NCI-H1694 treated with DMSO at 0.1 percent for 48 hours (cell line): ENCODE measurements at regions not wholly inside any gene's neighbourhood (a gene's known extent, or its start where the extent isn't known, plus 50 kb on each side); places are given as distances from the start of the nearest gene placed in this dataset.

ENCODE experiments used
- DNase-seq: peaks from one replicate; lab custom pipeline; 2025; lab: John Stamatoyannopoulos, UW

DNA sequence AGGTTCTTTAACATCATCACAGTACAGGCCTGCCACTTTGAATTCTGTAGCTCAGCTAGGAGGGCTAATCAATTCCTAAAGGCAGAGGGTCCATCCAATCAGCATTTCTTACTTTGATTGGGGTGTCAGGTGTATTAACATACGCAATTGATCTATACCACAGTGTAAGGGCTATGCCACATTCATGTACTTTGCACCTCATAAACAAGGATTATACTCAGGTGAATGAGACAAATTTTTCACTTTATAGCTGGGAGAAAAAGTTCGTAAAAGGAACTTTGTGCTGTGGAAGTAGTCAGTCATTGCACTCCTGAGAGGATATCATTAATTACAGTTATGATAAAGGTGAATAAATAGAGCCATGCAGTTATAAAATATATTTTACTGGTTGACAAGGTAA, 119.9 kb upstream of the AHR start:
- no peak for DNase-seq

DNA sequence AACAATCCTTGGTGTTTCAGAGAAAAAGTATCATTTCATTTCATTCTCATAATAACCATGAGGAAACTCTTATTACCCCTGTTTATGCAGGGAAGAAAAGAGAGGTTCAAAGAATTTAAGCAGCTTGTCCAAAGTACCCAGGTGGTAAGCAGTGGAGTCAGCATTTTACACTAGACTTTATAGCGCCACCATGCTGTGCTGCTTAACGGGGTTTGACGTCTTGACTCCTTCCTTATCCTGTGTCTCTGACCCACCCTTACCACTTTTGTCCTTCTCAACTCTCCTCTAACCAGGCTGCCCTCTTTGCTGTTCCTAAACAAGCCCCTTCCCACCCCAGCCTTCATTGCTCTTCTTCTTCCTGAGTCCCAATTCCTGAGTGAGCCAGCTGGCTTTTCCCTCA, 117.0 kb upstream of the AHR start:
- DNase-seq: no peak

DNA sequence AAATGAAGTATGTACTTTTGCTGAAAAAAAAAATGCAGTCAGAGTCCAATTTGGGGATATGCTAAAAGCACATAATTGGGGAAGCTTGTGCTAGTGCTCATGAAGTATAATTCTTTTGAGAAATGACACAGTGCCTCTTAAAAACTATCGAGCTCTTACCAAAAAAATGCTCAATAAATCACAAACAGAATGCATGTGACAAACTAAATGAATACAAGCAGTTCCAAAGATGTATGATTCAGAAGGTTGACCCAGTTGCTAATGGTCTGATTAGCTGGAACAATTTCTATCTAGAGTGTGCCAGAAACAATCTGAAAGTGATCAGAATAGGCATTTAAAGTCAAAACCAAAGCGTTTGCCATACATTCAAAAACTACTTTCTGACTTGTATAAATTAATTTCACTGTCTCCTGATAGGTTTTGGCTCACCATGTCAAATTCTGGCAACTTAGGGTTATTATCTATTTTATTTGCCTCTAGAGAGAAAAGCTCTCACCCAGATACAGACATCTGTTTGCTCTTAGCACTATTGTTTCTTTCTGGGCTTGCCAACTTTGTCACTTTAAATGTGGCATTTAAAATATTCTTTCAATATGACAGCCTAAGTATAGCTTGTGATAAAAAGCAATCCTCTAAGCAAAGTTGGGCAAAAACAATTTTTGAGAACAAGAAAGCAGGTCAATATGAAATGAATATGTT, 114.7 kb upstream of the AHR start:
- no peak for DNase-seq

DNA sequence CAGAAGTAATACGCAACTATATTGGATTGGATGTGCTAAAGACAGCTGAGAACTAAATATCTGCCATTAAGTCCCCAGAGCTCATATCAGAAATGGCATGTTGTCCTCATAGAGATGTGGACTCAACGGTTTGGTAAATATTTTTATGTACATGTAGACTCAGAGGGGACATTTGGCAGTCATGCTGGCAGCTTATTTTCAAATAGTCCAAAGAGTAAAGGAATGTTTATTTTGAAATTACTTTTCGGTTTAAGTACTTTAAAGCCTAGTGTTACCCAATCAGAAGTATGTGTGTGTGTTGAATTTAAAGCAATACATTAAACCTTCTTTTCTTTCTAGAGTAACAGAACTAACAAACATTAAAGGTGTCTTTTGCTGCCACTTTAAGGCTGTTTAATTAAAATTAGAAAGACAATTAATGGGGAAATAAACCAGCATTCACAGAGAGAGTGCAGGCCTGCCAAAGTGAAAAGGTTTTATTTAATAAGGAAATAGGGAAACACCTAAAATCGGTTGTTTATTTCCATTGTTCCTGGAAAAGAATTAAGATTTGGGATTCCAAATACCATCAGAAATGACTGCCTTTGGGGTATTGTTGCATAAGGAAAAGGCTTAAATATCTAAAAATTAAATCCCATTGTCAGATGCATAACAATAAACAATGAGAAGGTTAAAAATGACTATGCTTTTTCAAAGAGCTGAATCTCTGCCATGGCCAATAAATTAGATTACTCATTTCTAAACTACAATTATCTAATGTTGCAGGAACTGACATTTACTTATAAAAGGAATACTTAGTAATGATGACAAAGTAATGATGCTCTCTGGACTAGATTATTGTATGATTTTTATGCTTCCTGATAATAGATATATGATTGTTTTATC, 113.4 kb upstream of the AHR start:
- no peak for DNase-seq

DNA sequence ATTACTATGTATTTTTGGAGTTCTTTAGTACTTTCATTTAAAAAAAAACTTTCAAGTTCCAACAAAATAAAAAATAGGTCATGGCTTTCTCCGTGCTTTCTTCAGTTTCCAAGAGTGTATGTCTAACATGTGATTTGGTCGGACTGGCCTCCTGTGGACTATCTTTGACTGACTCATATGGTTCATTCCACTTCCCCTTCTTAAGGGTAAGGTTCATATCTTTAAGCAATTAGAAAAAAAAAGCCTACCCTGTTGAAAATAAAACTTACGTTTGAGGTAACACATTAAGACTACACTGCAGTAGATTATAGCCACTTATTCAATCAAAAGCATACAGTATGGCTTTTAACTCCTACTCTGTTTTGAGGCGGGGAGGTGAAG, 112.8 kb upstream of the AHR start:
- no peak for DNase-seq

DNA sequence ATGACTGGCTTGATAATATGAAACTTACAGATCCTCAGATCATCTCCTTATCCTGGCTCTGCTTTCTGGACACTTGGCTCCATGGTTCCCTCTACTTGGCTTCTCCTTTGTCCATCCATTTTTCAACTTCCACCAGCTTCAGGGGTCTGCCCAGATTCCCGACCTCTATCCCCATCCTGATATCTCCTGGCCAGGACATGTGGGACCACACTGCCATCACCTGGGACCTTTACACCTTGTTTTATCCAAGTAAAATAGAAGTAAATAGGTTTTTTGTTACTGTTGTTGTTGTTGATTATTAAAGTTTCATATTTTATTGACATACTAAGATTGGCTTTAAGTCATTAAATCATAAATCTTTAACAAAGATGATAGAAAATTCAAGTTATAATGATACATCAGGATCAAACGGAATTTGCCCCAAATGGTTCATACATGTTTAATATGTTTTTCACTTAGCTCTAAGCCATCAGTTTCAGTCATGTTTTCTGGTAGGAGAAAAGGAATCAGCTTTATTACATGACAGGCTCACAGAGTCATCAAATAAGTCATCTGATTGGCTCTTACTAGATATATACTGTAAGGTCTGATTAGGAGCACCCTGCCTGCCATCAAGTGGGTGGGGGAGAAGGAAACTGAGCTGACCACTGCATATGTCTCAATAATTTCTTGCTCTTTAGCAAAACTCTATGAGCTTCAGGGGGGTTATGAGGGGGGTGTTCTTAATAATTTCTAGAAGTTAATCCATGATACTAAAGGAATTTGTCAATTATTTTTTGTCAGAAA, 111.5 kb upstream of the AHR start:
- DNase-seq: no peak

DNA sequence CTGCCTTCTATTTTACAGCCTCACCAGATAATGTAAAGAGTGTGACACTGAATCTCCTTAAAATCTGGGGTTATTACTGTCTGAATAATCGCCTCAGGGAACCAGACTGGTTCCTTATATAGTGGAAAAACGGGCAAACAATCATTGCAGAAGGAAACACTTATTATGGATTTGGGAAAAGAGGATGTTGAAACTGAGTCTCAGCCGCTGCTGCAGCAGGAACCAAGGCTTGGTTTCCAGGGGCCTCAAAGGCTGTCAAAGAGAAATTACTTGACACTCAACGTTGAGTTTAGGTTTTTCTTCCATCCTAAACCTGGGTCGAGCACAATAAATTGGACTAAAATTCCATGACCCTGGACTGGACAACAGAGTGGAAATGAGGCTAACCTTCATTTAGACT, 103.8 kb upstream of the AHR start:
- no peak for DNase-seq

DNA sequence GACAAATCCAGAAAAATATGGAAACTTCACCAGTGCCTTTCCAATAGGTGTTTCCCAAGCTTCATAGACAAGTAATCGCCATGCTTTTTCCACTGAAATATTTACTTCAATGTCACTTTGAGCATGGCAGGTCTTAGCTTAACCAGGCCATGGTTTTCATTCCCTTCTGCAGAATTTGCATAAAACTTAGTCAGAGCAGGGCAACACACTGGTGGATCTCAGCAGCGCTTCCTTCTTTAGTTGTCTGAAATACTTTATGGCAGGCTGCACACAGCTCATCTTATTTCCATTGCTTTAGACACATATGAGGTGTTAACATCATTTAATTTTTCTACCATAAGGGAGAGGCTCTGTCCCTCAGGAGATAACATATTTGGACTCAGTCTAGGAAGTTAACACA, 102.9 kb upstream of the AHR start:
- no peak for DNase-seq

DNA sequence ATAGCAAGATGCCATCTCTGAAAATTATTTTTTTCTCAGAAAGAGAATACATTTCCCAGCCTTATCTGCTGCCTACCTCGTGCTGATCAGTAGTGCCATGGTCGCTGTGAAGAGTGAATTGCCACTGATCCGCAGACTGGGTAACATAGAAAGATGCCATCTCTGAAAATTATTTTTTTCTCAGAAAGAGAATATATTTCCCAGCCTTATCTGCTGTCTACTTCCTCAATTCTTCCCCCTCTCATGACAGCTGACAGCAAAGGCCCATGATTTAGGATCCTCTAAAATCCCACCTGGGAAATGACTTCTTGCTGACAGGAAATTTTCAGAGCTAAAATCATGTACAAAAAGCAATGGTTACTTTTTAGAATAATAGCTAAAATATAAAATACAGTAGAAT, 92.5 kb upstream of the AHR start:
- no peak for DNase-seq

DNA sequence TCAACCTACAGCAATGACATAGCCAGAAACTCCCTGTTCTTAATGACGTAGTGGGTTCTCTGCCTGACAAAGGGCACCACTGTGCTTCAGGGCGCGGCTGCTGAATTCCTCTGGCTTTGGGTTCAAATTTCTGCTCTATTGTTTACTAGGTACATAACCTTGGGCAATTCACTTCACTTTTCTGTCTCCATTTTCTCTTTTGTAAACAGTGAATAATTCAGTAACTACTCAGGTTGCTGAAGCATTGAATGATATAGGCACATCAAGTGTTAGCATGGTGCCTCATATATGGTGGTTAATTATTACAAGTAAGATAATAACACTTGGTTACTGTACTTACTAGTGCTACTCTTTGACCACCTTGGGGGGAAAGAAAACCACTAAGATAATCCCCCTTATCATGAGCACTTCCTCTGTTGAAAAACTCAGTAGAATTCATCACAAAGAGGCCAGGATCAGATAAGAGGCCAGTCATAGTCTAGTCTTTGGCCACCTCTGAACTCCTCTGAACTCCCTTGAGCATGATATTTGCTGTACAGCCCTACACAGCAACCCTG, 92.0 kb upstream of the AHR start:
- no peak for DNase-seq

DNA sequence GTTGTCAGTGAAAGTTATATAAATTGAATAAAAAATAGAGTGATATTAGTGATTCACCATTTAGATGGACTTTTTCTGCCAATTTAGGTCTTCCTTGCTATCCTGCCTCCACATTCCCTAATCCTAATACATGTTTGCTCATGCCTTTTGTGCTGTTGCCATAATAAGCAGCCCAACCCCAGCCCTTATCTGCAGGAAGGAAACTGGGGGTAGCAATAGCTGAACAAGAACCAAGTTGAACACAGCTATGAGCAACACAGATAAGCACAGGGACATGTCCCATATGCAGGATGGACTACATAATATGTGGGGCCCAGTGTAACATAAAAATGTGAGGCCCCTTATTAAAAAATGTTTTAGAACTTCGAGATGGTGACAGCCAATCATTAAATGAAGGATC, 91.2 kb upstream of the AHR start:
- DNase-seq: no peak

DNA sequence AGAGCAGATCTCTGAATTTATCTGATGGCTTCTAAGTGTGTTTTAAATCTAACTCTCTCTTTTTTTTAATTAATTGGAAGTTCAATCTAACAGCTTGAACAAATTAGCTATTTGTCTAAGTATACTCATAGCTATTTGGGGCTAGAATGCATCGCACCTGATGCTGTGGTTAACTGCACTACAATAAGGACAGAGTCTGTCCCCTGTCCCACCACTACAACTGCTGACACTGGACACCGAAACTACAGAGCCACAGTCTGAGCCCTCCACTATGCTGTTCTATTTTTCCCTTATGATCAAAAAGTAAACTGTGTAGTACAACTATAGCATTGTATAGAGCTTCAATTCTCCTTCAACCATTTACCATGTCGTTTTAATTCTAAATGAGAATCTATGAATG, 89.4 kb upstream of the AHR start:
- no peak for DNase-seq

DNA sequence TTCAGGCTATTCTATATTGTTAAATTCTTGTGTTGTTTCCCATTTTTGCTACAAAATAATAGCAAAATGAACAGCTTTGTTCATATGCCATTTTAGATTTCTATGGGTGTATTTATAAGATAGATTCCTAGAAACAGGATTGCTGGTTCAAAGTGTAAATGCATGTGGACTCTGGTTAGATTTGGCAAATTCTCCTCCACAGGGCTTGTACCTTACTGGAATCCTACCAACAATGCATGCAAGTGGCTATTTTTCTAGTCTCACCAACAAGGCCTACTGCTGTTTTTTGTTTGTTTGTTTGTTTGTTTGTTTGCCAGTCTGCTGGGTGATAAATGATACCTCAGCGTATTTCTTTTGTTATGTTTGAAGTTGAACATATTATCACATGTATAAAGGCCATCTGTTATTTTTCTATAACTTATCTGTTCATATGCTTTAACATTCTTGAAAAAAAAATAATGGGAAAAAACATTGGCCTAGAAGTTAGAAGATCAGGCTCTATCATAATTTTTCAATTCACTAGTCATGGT, 87.1 kb upstream of the AHR start:
- DNase-seq: no peak

DNA sequence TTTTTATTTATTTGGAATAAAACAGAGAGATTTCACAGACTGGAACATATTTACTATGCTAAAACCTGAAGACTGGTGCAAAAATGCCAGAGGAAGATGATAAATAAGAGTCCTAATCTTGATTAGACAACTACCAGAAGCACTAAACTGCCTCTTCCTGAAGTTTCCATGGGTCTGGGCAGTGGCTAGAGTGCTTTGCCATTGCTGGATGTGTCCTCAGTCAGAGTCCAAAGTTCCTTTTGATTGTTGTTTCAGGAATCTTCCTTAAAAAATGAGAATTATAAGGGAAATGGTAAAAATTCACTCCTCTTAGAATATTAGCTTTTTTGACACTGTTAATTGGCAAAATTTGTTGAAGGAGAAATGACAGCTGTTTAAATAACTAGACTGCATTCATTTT, 86.3 kb upstream of the AHR start:
- no peak for DNase-seq

DNA sequence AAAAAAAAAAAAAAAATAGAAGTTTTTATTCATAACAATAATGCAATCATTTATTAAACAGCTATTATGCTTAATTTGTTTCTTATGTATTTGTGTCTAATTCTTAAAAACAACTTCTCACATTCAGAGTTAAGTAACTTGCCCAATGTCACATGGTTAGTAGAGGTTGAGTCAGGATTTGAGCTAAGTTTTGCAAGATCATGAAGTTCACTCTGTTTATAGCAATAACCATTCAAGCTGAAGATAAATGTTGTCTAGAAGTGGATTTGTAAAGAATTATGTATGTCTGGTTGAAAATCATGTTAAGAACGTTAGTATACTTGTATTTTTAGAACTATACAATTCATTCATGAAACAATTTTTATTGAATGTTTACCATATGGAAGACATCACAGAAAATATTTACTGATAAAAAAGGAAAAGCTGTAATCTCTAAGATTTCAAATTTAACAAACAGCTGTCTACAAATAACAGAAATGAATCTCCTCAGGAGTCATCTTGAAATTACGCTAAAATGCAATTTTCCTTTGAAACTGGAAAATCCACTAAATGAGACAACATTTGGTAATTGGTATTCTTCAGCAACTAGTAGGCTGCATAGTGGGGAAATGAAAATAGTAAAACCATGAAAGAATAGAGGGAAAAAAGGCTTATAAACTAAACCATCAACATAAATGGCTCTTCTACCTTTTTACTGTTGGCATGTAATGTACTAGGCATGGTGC, 70.5 kb upstream of the AHR start:
- DNase-seq: no peak

DNA sequence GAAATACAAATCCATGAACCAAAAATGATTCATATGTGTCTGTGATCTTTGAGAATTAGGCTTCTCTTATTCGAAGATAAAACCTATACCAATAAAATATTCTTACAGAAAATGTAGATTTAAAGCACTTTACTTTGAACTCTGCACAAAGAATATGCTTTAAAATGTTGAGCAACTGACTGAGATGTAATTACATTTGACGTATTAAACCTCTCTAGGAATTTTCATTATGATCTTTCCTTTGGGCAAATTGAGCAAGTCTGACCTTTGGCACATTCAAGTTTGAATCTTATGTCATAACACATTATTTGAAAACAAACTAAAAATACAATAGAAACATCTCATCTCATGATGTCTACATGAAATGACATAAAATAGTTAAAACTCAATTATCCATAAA, 69.2 kb upstream of the AHR start:
- DNase-seq: no peak

DNA sequence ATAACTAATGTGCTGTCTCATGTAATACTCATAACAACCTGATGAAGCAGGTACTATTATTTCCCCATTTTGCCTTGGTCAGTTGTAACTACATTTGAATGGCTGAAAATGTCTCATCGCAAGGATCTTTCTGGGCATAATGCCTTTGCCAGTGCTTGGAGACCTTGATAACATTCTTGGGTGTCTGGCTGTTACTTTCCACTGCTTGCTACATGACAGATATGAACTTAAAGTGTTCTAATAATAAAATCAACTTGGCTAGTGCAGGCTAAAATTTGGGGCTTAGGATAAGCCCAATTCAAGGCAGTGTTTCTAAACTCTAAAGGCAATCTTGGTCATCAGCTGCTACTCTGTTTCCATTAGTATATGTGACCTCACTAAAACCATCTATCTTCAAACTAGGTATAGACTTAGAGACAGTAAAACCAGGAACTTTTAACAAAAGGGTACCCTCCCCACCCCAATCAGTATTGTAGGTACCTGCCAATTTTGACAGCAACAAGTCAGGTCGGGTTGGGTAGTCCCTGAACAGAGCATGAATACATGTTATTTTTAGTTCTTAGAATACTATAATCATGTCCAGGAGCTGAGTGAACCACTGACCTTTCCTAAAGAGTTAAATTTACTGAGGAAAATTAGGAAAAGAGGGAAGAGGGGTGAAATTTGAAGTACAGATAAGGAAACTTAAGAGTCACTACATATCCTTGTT, 68.2 kb upstream of the AHR start:
- no peak for DNase-seq

DNA sequence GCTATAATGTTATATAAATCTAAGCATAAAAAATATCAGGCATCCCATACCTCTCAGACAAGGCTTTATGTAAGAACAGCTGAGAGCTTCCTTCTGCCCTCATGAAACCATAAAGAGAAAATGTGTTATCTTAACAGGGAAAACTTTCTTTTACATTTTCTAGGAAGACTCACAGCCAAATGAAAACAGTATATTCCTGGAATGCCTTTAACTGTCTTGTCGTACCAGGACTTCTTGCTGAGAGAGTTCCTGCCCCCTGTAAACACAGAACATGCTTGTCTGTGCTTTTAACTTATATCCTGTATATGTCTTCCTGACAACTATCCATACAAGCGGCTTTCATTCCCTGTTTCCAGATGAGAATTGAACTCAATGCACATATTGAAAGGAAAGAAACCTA, 64.8 kb upstream of the AHR start:
- DNase-seq: no peak

DNA sequence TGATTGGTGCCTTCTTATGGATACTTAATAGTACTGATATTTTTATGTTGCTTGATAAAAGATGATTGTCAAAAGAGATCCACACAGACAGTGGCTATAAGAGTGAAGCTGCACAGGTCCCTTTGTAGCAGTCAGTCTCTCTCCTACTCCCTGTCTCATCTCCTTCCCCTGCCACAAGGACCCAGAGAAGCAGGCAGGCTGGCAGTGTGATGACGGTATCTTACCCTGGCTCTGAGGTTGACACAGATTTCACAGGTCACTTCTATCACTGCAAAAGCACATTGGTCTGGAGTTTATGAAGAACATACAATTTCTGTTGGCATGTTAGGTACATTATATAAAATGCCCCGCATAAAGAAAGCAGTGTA, 64.4 kb upstream of the AHR start:
- no peak for DNase-seq

DNA sequence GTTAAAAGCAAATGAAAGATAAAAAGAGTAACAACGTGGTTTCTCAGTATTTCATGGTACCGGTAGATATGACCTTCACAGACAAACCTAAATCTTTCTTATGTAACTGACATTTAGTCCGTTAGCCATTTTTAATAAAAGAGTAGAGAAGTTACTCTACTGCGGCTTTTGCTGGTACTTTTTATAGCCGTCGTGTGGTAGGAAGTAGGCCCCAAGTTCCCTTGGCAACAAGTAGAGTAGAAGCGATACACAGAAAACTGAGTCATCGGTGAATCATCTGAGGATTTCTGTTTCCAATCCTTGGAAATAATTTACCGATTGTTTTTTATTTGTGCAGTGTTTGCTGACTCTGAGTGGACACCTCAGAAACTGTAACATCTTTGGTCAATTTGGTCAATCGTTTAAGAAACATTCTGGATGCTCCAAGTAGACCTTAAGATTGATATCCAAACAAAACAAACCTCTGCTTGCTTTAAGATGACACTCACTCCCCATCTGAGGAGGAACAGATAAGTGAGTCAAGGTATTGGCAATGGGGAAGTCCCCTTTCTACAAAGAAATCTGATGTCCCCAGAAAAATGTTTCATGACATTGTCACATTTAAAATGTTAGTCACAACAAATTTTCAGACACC, 63.9 kb upstream of the AHR start:
- DNase-seq: no peak

DNA sequence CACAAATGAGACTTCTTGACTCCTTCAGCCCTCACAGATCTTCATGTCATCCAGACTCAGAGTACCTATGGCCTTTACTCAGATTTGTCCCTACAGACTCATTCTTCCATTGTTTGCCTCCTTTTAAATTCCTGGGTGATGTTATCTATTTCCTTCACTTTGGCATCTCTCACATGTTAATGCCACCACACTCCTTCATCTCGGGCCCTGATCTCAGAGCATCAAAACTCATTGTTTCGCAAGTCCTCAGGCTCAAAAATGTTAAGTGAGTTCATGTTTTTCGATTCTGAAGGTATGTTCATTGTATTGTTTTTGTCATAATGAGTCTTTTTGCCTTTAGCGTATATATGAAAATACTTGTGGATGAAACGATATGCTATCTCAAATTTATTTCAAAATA, 62.3 kb upstream of the AHR start:
- no peak for DNase-seq
